ENCODE measurements at regions not wholly inside any gene's neighbourhood (a gene's known extent, or its start where the extent isn't known, plus 50 kb on each side); places are given as distances from the start of the nearest gene placed in this dataset.
A peak's percentile ranks its signal among the peaks of the same experiment; 100 is the strongest.
"Not testable (repeated sequence)": the region's sequence is repeated elsewhere in the genome, so short reads cannot be mapped to it uniquely, and the experiment has no call there.

DNA sequence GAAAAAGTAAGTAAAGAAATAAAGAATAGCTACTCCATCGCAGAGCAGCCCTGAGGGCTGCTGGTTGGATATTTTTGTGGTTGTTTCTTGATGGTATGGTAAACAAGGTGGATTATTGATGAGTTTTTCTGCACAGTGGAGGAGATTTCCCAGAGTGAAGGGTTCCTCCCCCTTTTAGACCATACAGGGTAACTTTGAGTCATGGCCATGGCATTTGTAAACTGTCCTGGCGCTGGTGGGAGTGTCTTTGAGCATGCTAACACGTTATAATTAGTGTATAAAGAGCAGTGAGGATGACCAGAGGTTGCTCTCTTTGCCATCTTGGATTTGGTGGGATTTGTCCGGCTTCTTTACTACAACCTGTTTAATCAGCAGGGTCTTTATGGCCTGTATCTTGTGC is 128.2 kb downstream of the ASMT start:
- no peak overlapping the region for H3K4me3 Mint-ChIP-seq
- ChIA-PET CTCF (no interaction called here), POLR2A (no interaction called here)
- no peaks in the 10 kb centered on the region for H3K27me3 Mint-ChIP-seq
- intact Hi-C loops (cut with micrococcal nuclease) = no loop called here
- no peaks in the 10 kb centered on the region for H3K4me1 Mint-ChIP-seq (ENCODE audit: low read depth)
- H3K27ac Mint-ChIP-seq = no peak overlapping the region
- H3K9me3 Mint-ChIP-seq = peaks cover 45% of the 10 kb centered on the region
- peaks cover 67% of the 10 kb centered on the region for H3K36me3 Mint-ChIP-seq
- DNase-seq = no peak

- no peak overlapping the region for H3K27ac Mint-ChIP-seq
- no peak for DNase-seq
- intact Hi-C loops (cut with micrococcal nuclease) = no loop called here
- no peaks in the 10 kb centered on the region for H3K27me3 Mint-ChIP-seq
- no peaks in the 10 kb centered on the region for H3K4me1 Mint-ChIP-seq (ENCODE audit: low read depth)
- no peak overlapping the region for H3K4me3 Mint-ChIP-seq
- CTCF ChIA-PET = no interaction called here
- POLR2A ChIA-PET = no interaction called here
- H3K36me3 Mint-ChIP-seq = peaks cover 72% of the 10 kb centered on the region
- H3K9me3 Mint-ChIP-seq = peaks cover 51% of the 10 kb centered on the region
Observed at GRCh38 chrX:1743663-1744062, 128.8 kb downstream of the ASMT start.

DNA sequence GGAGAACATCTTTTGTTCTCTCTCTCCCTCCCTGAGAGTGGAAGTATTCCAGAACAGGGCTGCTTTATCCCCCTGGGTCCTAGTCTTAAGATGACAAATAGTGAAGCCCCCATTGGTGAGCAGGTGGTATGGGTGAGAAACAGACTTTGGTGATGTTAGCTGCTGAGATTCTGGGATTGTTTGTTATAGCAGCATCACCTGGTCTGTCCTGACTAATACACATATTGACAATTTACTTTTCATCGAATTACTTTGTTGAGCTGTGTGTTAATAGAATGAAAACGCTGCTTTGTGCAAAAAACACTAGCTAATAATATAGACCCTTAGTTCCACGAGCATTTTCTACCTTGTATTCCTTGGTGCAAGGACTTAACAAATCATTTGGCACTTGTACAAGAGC is 133.5 kb downstream of the ASMT start:
- ChIA-PET CTCF (no interaction called here), POLR2A (no interaction called here)
- Mint-ChIP-seq H3K4me3 (no peak overlapping the region), H3K9me3 (peaks cover 63% of the 10 kb centered on the region), H3K4me1 (ENCODE audit: low read depth) (peaks cover 3% of the 10 kb centered on the region), H3K27ac (no peak overlapping the region), H3K36me3 (peaks cover 59% of the 10 kb centered on the region), H3K27me3 (no peaks in the 10 kb centered on the region)
- intact Hi-C loops (cut with micrococcal nuclease) = no loop called here
- DNase-seq = no peak

DNA sequence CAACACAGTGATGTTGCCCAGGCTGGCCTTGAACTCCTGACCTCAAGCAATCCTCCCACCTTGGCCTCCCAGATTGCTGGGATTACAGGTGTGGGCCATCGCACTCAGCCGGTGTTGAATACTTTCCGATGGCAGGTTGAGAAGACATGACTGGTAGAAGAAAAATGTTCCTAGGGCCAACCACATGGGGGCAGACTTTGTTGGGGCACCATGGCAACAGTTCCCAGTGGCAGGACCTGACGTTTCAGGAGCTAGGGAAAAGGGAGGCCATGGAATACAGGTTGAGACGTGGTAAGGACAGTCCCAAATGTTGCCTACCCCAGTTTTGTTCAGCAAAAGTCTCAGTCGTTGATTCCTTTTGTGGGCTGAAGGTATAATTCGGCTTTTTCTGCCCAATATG is 134.6 kb downstream of the ASMT start:
- H3K27me3 Mint-ChIP-seq = no peaks in the 10 kb centered on the region
- peaks cover 48% of the 10 kb centered on the region for H3K36me3 Mint-ChIP-seq
- intact Hi-C loops (cut with micrococcal nuclease) = no loop called here
- H3K4me3 Mint-ChIP-seq = no peak overlapping the region
- no peak overlapping the region for H3K27ac Mint-ChIP-seq
- H3K4me1 Mint-ChIP-seq (ENCODE audit: low read depth) = peaks cover 3% of the 10 kb centered on the region
- POLR2A ChIA-PET = no interaction called here
- no peak for DNase-seq
- H3K9me3 Mint-ChIP-seq = peaks cover 58% of the 10 kb centered on the region
- CTCF ChIA-PET = no interaction called here

DNA sequence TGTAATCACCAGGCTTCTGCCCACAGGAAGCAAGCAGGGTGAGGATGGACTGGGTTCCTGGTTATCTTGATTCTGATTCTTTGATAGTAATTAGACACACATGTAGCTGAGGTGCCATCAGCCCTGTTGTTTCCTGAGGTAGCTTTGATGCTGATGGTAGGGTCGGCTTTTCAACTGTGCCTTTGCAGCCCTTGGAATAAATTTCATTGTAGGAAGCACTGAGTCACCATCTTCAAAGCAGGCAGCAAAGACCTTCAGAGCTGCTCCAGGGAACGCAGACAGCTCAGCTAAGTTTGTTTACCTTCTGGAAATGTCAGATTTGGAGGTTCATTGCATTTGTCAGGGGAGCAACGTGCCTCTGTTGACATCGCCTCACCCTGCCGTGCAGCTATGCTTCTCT is 135.4 kb downstream of the ASMT start:
- intact Hi-C loops (cut with micrococcal nuclease) = no loop called here
- H3K36me3 Mint-ChIP-seq = peaks cover 42% of the 10 kb centered on the region
- POLR2A ChIA-PET = no interaction called here

GRCh38 chrX:1751781-1752180 is 136.9 kb downstream of the ASMT start:
- Mint-ChIP-seq H3K27ac (no peak overlapping the region), H3K4me1 (ENCODE audit: low read depth) (peaks cover 3% of the 10 kb centered on the region), H3K36me3 (peaks cover 38% of the 10 kb centered on the region), H3K4me3 (no peak overlapping the region), H3K27me3 (no peaks in the 10 kb centered on the region), H3K9me3 (peaks cover 52% of the 10 kb centered on the region)
- intact Hi-C loops (cut with micrococcal nuclease) = no loop called here
- CTCF ChIA-PET = no interaction called here
- POLR2A ChIA-PET = no interaction called here
- no peak for DNase-seq

More for the DNA sequence above, 135.4 kb downstream of the ASMT start:
- Mint-ChIP-seq H3K4me3 (no peak overlapping the region), H3K27me3 (no peaks in the 10 kb centered on the region), H3K9me3 (peaks cover 57% of the 10 kb centered on the region), H3K27ac (no peak overlapping the region), H3K4me1 (ENCODE audit: low read depth) (peaks cover 3% of the 10 kb centered on the region)
- no peak for DNase-seq
- CTCF ChIA-PET = no interaction called here

DNA sequence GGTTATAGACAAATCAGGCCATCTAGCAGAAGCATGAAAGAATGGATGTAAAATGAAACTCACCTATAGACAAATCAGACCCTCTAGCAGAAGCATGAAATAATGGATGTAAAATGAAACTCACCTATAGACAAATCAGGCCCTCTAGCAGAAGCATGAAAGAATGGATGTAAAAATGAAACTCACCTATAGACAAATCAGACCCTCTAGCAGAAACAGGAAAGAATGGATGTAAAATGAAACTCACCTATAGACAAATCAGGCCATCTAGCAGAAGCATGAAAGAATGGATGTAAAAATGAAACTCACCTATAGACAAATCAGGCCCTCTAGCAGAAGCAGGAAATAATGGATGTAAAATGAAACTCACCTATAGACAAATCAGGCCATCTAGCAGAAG is 137.9 kb downstream of the ASMT start:
- intact Hi-C loops (cut with micrococcal nuclease); CTCF ChIA-PET: not testable (repeated sequence)
- H3K9me3 Mint-ChIP-seq = peaks cover 55% of the 10 kb centered on the region

GRCh38 chrX:1754077-1754476 is 139.2 kb downstream of the ASMT start:
- H3K36me3 Mint-ChIP-seq = peaks cover 37% of the 10 kb centered on the region

More for the DNA sequence above, 137.9 kb downstream of the ASMT start:
- POLR2A ChIA-PET; H3K27me3 Mint-ChIP-seq; DNase-seq; H3K4me3 Mint-ChIP-seq; H3K27ac Mint-ChIP-seq; H3K4me1 Mint-ChIP-seq (ENCODE audit: low read depth): not testable (repeated sequence)
- H3K36me3 Mint-ChIP-seq = peaks cover 39% of the 10 kb centered on the region

DNA sequence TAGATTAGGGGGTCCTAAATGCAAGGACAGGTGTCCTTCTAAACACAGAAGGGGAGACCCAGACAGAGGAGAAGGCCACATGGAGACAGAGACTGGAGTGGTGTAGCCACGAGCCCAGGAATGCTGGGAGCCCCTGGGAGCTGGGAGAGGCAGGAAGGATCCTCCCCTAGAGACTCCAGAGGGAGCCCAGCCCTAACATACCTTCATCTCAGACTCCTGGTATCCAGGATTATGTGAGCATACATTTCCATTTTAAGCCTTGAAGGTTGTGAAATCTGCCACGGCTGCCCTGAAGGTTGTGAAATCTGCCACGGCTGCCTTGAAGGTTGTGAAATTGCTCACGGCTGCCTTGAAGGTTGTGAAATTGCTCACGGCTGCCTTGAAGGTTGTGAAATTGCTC is 148.4 kb downstream of the ASMT start:
- H3K27me3 Mint-ChIP-seq = no peaks in the 10 kb centered on the region
- POLR2A ChIA-PET = no interaction called here
- H3K4me3 Mint-ChIP-seq = no peak overlapping the region
- peaks cover 12% of the 10 kb centered on the region for H3K4me1 Mint-ChIP-seq (ENCODE audit: low read depth)
- peaks cover 44% of the 10 kb centered on the region for H3K9me3 Mint-ChIP-seq
- peaks cover 19% of the 10 kb centered on the region for H3K36me3 Mint-ChIP-seq
- DNase-seq = peak; percentile 10
- CTCF ChIA-PET = no interaction called here
- H3K27ac Mint-ChIP-seq = peak overlapping the region; percentile 60
- intact Hi-C loops (cut with micrococcal nuclease) = loop anchor here (10.0 kb wide), 1 partner anchor 98 kb away; no protein-coding TSS in a partner anchor

More at GRCh38 chrX:1754077-1754476, 139.2 kb downstream of the ASMT start:
- CTCF ChIA-PET = no interaction called here
- intact Hi-C loops (cut with micrococcal nuclease) = no loop called here
- Mint-ChIP-seq H3K4me3 (no peak overlapping the region), H3K27ac (no peak overlapping the region), H3K9me3 (peaks cover 53% of the 10 kb centered on the region), H3K4me1 (ENCODE audit: low read depth) (peaks cover 3% of the 10 kb centered on the region), H3K27me3 (no peaks in the 10 kb centered on the region)
- POLR2A ChIA-PET = no interaction called here
- DNase-seq = no peak

DNA sequence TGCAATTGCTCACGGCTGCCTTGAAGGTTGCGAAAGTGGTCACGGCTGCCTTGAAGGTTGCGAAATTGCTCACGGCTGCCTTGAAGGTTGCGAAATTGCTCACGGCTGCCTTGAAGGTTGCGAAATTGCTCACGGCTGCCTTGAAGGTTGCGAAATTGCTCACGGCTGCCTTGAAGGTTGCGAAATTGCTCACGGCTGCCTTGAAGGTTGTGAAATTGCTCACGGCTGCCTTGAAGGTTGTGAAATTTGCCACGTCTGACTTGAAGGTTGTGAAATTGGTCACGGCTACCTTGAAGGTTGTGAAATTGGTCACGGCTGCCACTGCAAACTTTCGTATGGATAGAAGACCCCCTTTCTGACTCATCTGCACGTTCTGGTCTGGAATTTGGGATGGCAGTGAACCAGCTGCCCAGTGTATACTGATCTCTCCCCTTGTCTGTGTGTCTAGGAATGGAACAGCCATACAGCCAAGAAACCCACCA is 150.1 kb downstream of the ASMT start:
- CTCF ChIA-PET, H3K27me3 Mint-ChIP-seq, H3K4me3 Mint-ChIP-seq, POLR2A ChIA-PET: not testable (repeated sequence)
- Mint-ChIP-seq H3K4me1 (ENCODE audit: low read depth) (peaks cover 12% of the 10 kb centered on the region), H3K36me3 (peaks cover 16% of the 10 kb centered on the region), H3K27ac (peak overlapping the region; percentile 75), H3K9me3 (peaks cover 49% of the 10 kb centered on the region)
- DNase-seq = peak; percentile 59
- intact Hi-C loops (cut with micrococcal nuclease) = loop anchor here (10.0 kb wide), 1 partner anchor 100 kb away; no protein-coding TSS in a partner anchor

DNA sequence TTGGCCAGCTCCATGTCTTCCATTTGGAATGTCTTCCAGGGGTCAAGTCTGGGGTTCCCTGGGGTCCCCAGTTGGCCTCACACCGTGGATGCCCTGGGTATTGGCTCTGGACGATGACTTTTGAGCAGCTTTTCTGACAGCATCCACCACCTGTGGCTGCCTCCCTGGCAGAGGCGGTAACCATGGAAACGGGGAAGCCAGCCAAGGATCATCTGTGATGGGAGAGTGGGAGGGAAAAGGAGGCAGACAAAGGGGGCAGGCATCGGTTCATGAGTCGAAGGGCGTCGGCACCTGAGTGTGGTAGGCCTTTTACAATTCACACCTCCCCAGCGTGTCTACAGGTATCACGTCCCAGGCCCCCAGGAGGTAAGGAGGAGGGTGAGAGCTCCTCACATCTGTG is 152.2 kb downstream of the ASMT start:
- peaks cover 12% of the 10 kb centered on the region for H3K4me1 Mint-ChIP-seq (ENCODE audit: low read depth)
- no peak overlapping the region for H3K4me3 Mint-ChIP-seq
- no peak for DNase-seq
- ChIA-PET CTCF (no interaction called here), POLR2A (no interaction called here)
- no peaks in the 10 kb centered on the region for H3K27me3 Mint-ChIP-seq
- H3K36me3 Mint-ChIP-seq = peaks cover 19% of the 10 kb centered on the region
- intact Hi-C loops (cut with micrococcal nuclease) = loop anchor here (10.0 kb wide), 1 partner anchor 102 kb away; no protein-coding TSS in a partner anchor
- H3K9me3 Mint-ChIP-seq = peaks cover 58% of the 10 kb centered on the region
- H3K27ac Mint-ChIP-seq = no peak overlapping the region

DNA sequence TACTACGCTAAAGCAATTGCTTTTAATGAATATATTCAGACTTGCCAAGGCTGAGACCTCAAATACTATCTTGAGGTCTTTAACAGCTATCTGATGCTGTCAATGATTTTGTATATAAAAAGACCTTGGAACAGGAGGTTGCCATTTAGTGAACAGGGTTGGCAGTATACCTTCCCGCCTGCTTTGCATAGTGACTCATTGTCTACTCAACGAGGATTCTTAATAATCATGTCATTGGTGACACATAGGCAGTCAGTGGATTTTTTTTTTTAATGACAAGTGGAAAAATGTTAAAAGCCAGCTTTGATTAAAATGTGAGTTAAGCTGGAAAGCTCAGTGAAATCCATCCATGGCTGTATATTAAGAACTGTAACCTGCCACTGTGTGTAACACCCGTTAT is 164.0 kb downstream of the ASMT start:
- H3K4me1 Mint-ChIP-seq (ENCODE audit: low read depth) = no peaks in the 10 kb centered on the region
- CTCF ChIA-PET = no interaction called here
- no peaks in the 10 kb centered on the region for H3K27me3 Mint-ChIP-seq
- peaks cover 27% of the 10 kb centered on the region for H3K9me3 Mint-ChIP-seq
- POLR2A ChIA-PET = no interaction called here
- peaks cover 3% of the 10 kb centered on the region for H3K36me3 Mint-ChIP-seq
- H3K27ac Mint-ChIP-seq = no peak overlapping the region
- intact Hi-C loops (cut with micrococcal nuclease) = no loop called here
- no peak overlapping the region for H3K4me3 Mint-ChIP-seq
- DNase-seq = no peak

DNA sequence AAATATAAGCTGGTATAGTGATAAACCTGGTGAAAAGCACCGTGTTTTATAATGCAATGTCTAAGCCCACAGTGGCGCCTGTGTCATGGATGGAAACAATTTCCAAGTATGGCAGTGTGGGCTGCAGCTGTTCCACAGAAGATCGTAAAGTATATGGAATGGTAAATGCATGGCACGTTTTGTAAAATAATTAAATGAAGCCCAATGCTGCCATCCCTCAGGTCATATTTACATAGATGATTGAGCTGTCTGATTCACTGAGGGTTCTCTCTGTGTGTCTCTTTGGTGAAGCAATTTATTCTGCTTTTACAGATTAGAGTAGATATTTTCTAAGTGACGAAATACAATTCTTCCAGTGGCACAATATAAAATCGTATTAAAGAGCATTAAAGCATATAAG is 164.8 kb downstream of the ASMT start:
- peaks cover 26% of the 10 kb centered on the region for H3K9me3 Mint-ChIP-seq
- DNase-seq = no peak
- ChIA-PET POLR2A (no interaction called here), CTCF (no interaction called here)
- H3K27me3 Mint-ChIP-seq = no peaks in the 10 kb centered on the region
- H3K4me3 Mint-ChIP-seq = no peak overlapping the region
- H3K36me3 Mint-ChIP-seq = peaks cover 4% of the 10 kb centered on the region
- H3K27ac Mint-ChIP-seq = no peak overlapping the region
- intact Hi-C loops (cut with micrococcal nuclease) = no loop called here
- H3K4me1 Mint-ChIP-seq (ENCODE audit: low read depth) = no peaks in the 10 kb centered on the region

- Mint-ChIP-seq H3K4me1 (ENCODE audit: low read depth) (no peaks in the 10 kb centered on the region), H3K27me3 (no peaks in the 10 kb centered on the region), H3K36me3 (peaks cover 6% of the 10 kb centered on the region), H3K27ac (no peak overlapping the region), H3K4me3 (no peak overlapping the region), H3K9me3 (peaks cover 44% of the 10 kb centered on the region)
- no peak for DNase-seq
- CTCF ChIA-PET = no interaction called here
- POLR2A ChIA-PET = no interaction called here
- intact Hi-C loops (cut with micrococcal nuclease) = no loop called here
Observed at GRCh38 chrX:1781766-1782165, 166.9 kb downstream of the ASMT start.

Measured in activated CD4-positive, alpha-beta memory T cell treated with anti-CD3 and anti-CD28 coated beads for 36 hours (primary cell).